AG04449 (cell line): ENCODE measurements at regions not wholly inside any gene's neighbourhood (a gene's known extent, or its start where the extent isn't known, plus 50 kb on each side); places are given as distances from the start of the nearest gene placed in this dataset.

ENCODE experiments used
- CTCF ChIA-PET: fragments of 350-600 bp; formaldehyde crosslinking; extraction: SDS; loops from one replicate; lab custom pipeline; 2021; ENCODE audit warnings: antibody characterized with exemption; lab: Yijun Ruan, JAX
- POLR2A ChIA-PET: fragments of 400-600, 350-600 bp; formaldehyde crosslinking; extraction: SDS; loops from one replicate; lab custom pipeline; 2020; ENCODE audit warnings: antibody characterized with exemption, inconsistent platforms; lab: Yijun Ruan, JAX
- DNase-seq: peaks from one replicate; pipeline ENCODE4 v3.0.0-alpha.2; 2010; ENCODE audit warnings: low read depth, low spot score
- H3K4me3 ChIP-seq: 2 replicates; pipeline ENCODE4 v1.5.1; 2011; ENCODE audit warnings: low read depth, mild to moderate bottlenecking, control low read depth, low read length
- TF ChIP-seq, protein P1 (sequence below): IDR thresholded peaks from one replicate; pipeline ENCODE4 v1.5.1; 2011; ENCODE audit warnings: mild to moderate bottlenecking, moderate library complexity, low read length, control low read depth, inconsistent platforms; ENCODE audit not compliant: insufficient read depth; ENCODE audit errors: missing control alignments

DNA sequence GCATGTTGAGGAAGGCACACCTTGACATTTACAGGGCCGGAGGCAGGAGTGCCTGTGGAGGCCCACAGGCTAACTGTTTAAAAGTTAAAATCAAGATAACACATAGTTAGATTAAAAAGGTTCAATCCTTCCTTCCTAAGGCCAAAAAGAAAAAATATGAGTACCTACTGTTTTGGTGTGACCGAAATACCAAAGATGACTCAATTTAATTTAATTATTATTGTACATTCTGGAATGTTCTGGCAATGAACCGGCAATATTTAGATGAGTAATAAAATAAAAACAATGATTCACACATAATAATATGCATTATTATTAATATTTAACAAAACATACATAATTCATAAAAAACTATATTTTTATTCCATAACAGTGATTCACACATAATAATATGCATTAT, 136.8 kb upstream of the NTF3 start:
- CTCF ChIA-PET, result no interaction called here
- POLR2A ChIA-PET, result no interaction called here
- H3K4me3 ChIP-seq, result no peak overlapping the region
- TF ChIP-seq, protein P1, sequence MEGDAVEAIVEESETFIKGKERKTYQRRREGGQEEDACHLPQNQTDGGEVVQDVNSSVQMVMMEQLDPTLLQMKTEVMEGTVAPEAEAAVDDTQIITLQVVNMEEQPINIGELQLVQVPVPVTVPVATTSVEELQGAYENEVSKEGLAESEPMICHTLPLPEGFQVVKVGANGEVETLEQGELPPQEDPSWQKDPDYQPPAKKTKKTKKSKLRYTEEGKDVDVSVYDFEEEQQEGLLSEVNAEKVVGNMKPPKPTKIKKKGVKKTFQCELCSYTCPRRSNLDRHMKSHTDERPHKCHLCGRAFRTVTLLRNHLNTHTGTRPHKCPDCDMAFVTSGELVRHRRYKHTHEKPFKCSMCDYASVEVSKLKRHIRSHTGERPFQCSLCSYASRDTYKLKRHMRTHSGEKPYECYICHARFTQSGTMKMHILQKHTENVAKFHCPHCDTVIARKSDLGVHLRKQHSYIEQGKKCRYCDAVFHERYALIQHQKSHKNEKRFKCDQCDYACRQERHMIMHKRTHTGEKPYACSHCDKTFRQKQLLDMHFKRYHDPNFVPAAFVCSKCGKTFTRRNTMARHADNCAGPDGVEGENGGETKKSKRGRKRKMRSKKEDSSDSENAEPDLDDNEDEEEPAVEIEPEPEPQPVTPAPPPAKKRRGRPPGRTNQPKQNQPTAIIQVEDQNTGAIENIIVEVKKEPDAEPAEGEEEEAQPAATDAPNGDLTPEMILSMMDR, result no peak
- DNase-seq, result no peak

DNA sequence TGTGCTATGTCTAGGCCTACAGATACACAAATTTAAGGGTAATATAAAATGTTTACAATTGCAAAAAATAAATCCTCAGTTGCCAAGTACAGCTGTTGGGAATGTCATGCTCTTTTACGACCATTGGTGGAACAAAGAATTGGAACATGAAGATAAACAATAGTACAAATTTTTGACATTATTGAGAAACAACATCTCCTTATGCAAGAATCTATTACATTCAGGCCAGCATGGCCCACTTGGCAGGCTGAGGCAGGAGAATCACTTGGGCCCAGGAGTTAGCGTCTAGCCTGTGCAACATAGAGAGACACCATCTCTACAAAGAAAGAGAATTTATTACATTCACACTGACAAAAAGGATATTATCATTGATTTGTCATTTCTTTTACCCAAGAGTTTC, 135.9 kb upstream of the NTF3 start:
- TF ChIP-seq, protein P1, result no peak
- no peak overlapping the region for H3K4me3 ChIP-seq
- CTCF ChIA-PET, result interaction anchor here (1.6 kb wide), 1 partner anchor 9 kb away, joined by 5 read pairs; no protein-coding TSS in a partner anchor
- POLR2A ChIA-PET, result no interaction called here
- DNase-seq, result no peak

DNA sequence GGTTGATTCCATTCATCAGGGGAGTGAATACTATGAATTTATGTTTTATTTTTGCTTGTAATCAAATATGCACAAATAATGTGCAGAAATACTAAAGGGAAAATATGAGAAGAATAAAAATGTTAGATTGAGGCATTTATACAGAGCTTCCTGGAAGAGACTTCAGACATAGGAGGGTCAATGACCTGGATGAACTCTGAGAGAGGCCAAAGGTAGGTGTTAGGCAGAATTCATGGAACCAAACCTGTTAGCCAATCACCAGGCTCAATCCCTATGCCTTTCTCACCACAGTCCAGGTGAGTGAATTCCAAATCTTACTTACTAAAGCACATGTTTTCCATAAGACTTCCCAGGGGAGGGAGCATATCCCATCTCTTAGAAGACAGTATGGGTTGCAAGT, 130.4 kb upstream of the NTF3 start:
- POLR2A ChIA-PET, result no interaction called here
- CTCF ChIA-PET, result interaction anchor here (1.2 kb wide), 1 partner anchor 9 kb away, joined by 3 read pairs; no protein-coding TSS in a partner anchor
- H3K4me3 ChIP-seq, result no peak overlapping the region
- TF ChIP-seq, protein P1, result no peak
- no peak for DNase-seq

DNA sequence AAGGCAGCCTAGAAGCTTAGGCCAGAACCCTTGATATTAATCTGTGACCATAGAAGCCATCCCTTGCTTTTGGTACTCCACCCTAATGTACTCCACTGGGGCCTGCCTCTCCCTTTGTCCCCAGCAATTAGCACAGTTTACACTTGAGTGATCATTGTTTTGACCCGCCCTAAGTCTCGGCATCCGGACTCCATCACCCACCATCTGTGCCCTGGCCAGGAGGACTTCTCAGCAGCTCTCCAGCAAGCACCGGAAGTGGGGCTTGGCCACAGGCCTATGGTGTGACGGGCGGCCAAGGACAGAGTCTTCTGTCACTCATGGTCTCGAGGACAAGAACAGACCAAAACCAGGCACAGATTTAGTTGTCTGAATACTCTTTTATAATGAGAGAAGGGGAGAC, 126.5 kb upstream of the NTF3 start:
- CTCF ChIA-PET, result interaction anchor here (1.2 kb wide), 1 partner anchor 9 kb away, joined by 5 read pairs; no protein-coding TSS in a partner anchor
- H3K4me3 ChIP-seq, result no peak overlapping the region
- DNase-seq, result no peak
- POLR2A ChIA-PET, result no interaction called here
- TF ChIP-seq, protein P1, result no peak

DNA sequence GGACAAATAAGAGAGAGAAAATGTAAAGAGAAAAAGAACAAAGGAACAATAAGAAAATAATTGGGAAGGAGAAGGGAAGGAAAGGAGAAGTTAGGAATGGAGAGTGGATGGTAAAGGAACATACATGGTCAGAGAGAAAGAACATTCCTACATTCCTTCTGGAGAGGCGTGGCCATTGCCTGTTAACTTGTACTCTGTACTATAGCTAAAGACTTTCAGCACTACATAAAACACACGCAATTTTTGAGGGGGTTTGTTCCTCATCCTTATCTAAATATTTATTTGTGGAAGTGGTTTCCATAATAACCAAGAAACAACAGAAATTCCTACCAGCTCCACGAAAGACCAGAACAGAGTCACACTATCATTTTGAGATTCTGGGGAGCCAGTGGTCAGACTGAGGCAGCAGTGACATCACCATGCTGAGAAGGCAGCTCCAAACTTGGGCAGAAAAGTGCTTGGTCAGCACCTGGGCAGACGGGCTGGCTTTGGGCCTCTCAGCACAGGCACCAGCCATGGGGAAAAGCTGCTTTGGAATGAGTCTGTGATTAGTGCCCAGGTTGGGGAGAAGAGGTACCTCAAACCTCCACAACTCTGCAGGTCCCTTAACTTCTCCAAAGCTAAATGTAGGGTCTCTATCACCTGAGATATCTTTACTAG, 125.9 kb upstream of the NTF3 start:
- ChIA-PET POLR2A (no interaction called here), CTCF (interaction anchor here (1.2 kb wide), 1 partner anchor 9 kb away, joined by 5 read pairs; no protein-coding TSS in a partner anchor)
- DNase-seq, result no peak
- TF ChIP-seq, protein P1, result no peak
- H3K4me3 ChIP-seq, result no peak overlapping the region

DNA sequence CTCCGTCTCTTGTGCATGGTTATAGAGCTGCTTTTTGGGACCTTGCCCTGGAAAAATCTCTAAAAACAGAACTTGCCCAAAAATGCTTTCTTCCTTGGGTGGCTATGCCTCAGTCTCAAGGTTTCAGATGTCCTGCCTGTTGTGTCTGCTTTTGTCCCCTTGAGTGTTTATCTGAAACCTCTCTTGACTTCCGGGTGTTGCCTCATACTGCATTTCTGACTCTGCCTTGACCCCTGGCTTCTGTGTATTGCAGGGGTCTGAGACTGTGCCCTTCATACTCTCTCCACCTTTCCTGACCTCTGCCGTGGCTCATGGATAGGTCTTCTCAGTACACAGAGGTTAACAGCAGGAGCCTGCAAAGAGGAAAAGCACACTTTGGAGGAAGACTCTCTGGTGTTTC, 124.8 kb upstream of the NTF3 start:
- no peak for DNase-seq
- H3K4me3 ChIP-seq, result no peak overlapping the region
- ChIA-PET POLR2A (no interaction called here), CTCF (no interaction called here)
- TF ChIP-seq, protein P1, result no peak
